GM21447 (cell line): ENCODE measurements at regions not wholly inside any gene's neighbourhood (a gene's known extent, or its start where the extent isn't known, plus 50 kb on each side); places are given as distances from the start of the nearest gene placed in this dataset.

Experiments used
- ATAC-seq: cut with Tn5 transposase; IDR thresholded peaks from one replicate; pipeline ENCODE4 v1.9.1; 2021; ENCODE audit not compliant: unreplicated experiment

- no peak for ATAC-seq
Measured at GRCh38 chr4:38582445-38582844, 81.6 kb upstream of the KLF3 start.

GRCh38 chr4:38582889-38583470 is 81.0 kb upstream of the KLF3 start:
- no peak for ATAC-seq

- no peak for ATAC-seq
Measured at GRCh38 chr4:38585871-38586270, 78.1 kb upstream of the KLF3 start.

GRCh38 chr4:38587106-38587505 is 76.9 kb upstream of the KLF3 start:
- ATAC-seq, result no peak

GRCh38 chr4:38590046-38590445 is 74.0 kb upstream of the KLF3 start:
- ATAC-seq, result no peak

- no peak for ATAC-seq
Measured at GRCh38 chr4:38591617-38592337, 72.2 kb upstream of the KLF3 start.

- no peak for ATAC-seq
Measured at GRCh38 chr4:38598489-38598888, 65.5 kb upstream of the KLF3 start.

GRCh38 chr4:38600575-38600974 is 63.4 kb upstream of the KLF3 start:
- ATAC-seq, result no peak

GRCh38 chr4:38601244-38601915 is 62.6 kb upstream of the KLF3 start:
- ATAC-seq, result no peak

GRCh38 chr4:38601916-38602291 is 62.1 kb upstream of the KLF3 start:
- no peak for ATAC-seq

GRCh38 chr4:38603652-38604051 is 60.3 kb upstream of the KLF3 start:
- ATAC-seq, result no peak

- ATAC-seq, result no peak
Measured at GRCh38 chr4:38605181-38605752, 58.7 kb upstream of the KLF3 start.

- ATAC-seq, result no peak
Measured at GRCh38 chr4:38605753-38606586, 58.0 kb upstream of the KLF3 start.

- no peak for ATAC-seq
Measured at GRCh38 chr4:38606587-38606905, 57.5 kb upstream of the KLF3 start.

GRCh38 chr4:38609614-38610013 is 54.4 kb upstream of the KLF3 start:
- no peak for ATAC-seq

- no peak for ATAC-seq
Measured at GRCh38 chr4:38610521-38610920, 53.5 kb upstream of the KLF3 start.

- no peak for ATAC-seq
Measured at GRCh38 chr4:38610966-38611431, 53.0 kb upstream of the KLF3 start.

- ATAC-seq, result no peak
Measured at GRCh38 chr4:38611676-38612075, 52.3 kb upstream of the KLF3 start.

- no peak for ATAC-seq
Measured at GRCh38 chr4:38612646-38613414, 51.2 kb upstream of the KLF3 start.
